HG02678 (cell line): ENCODE measurements at regions not wholly inside any gene's neighbourhood (a gene's known extent, or its start where the extent isn't known, plus 50 kb on each side); places are given as distances from the start of the nearest gene placed in this dataset.
"Not testable (repeated sequence)": the region's sequence is repeated elsewhere in the genome, so short reads cannot be mapped to it uniquely, and the experiment has no call there.

Experiments
- ATAC-seq: cut with Tn5 transposase; IDR thresholded peaks from one replicate; pipeline ENCODE4 v1.9.1; 2021; ENCODE audit warnings: mild to moderate bottlenecking, moderate library complexity; ENCODE audit not compliant: unreplicated experiment

GRCh38 chrX:35221391-35221790 lies 278.8 kb downstream of the FAM47B start:
- ATAC-seq: not testable (repeated sequence)

- ATAC-seq: no peak
These were observed 301.6 kb downstream of the FAM47B start for GRCh38 chrX:35244088-35244741.

GRCh38 chrX:35244796-35245508 lies 302.4 kb downstream of the FAM47B start:
- no peak for ATAC-seq

GRCh38 chrX:35251226-35251625 lies 308.6 kb downstream of the FAM47B start:
- no peak for ATAC-seq

- ATAC-seq: no peak
These were observed 333.5 kb downstream of the FAM47B start for GRCh38 chrX:35276115-35276514.

- no peak for ATAC-seq
These were observed 342.8 kb downstream of the FAM47B start for GRCh38 chrX:35285289-35285962.

GRCh38 chrX:35288657-35289056 lies 346.1 kb downstream of the FAM47B start:
- ATAC-seq: no peak

- no peak for ATAC-seq
These were observed 347.4 kb downstream of the FAM47B start for GRCh38 chrX:35289952-35290351.

- no peak for ATAC-seq
These were observed 348.4 kb downstream of the FAM47B start for GRCh38 chrX:35291013-35291412.

GRCh38 chrX:35292522-35292921 lies 349.9 kb downstream of the FAM47B start:
- ATAC-seq: no peak

- ATAC-seq: not testable (repeated sequence)
These were observed 362.4 kb downstream of the FAM47B start for GRCh38 chrX:35305037-35305436.

GRCh38 chrX:35339796-35340195 lies 397.2 kb downstream of the FAM47B start:
- no peak for ATAC-seq

GRCh38 chrX:35340465-35340864 lies 397.9 kb downstream of the FAM47B start:
- no peak for ATAC-seq

- ATAC-seq: no peak
These were observed 408.6 kb downstream of the FAM47B start for GRCh38 chrX:35351212-35351611.

- no peak for ATAC-seq
These were observed 409.3 kb downstream of the FAM47B start for GRCh38 chrX:35351795-35352483.

- no peak for ATAC-seq
These were observed 415.1 kb downstream of the FAM47B start for GRCh38 chrX:35357656-35358055.

- ATAC-seq: no peak
These were observed 420.3 kb downstream of the FAM47B start for GRCh38 chrX:35362866-35363265.

- ATAC-seq: no peak
These were observed 424.0 kb upstream of the MAGEB16 start for GRCh38 chrX:35374116-35374515.

GRCh38 chrX:35380808-35381700 lies 417.1 kb upstream of the MAGEB16 start:
- peak; percentile 80 for ATAC-seq

- ATAC-seq: not testable (repeated sequence)
These were observed 416.4 kb upstream of the MAGEB16 start for GRCh38 chrX:35381709-35382108.
